Astrocyte (in vitro differentiated cells and primary cell): ENCODE measurements at regions not wholly inside any gene's neighbourhood (a gene's known extent, or its start where the extent isn't known, plus 50 kb on each side); places are given as distances from the start of the nearest gene placed in this dataset.

ENCODE experiments used
- CTCF ChIP-seq: IDR thresholded peaks from 2 replicates; pipeline ENCODE4 v1.5.1; 2011; ENCODE audit warnings: low read depth, mild to moderate bottlenecking, inconsistent platforms, low read length, moderate library complexity; ENCODE audit not compliant: insufficient read depth
- EZH2 ChIP-seq: IDR thresholded peaks from 2 replicates; pipeline ENCODE4 v1.6.1; 2012; ENCODE audit warnings: mild to moderate bottlenecking, low read length, inconsistent platforms; ENCODE audit not compliant: insufficient read depth

GRCh38 chr10:62517252-62517651, 143.1 kb downstream of the ZNF365 start:
- TF ChIP-seq CTCF (no peak), EZH2 (no peak)
